ENCODE measurements at regions not wholly inside any gene's neighbourhood (a gene's known extent, or its start where the extent isn't known, plus 50 kb on each side); places are given as distances from the start of the nearest gene placed in this dataset.

GRCh38 chr9:73979894-73980264, 517.3 kb upstream of the RORB start:
- H3K27ac ChIP-seq (ENCODE audit: low read length) = no peak overlapping the region
- H3K27me3 ChIP-seq (ENCODE audit: insufficient read depth, low read length, poor library complexity) = no peaks in the 10 kb centered on the region
- H4K20me1 ChIP-seq (ENCODE audit: insufficient read depth, low read length) = no peaks in the 10 kb centered on the region
- H3K4me1 ChIP-seq (ENCODE audit: insufficient read depth, low read length) = no peaks in the 10 kb centered on the region
- no peak overlapping the region for H3K4me3 ChIP-seq (ENCODE audit: low read depth in 1 of 2, low read length in 2 of 2)
- no peak overlapping the region for H3K4me2 ChIP-seq (ENCODE audit: insufficient read depth, low read length)
- TF ChIP-seq EZH2 (IDR thresholded peaks at IDR 0.05; ENCODE audit: borderline replicate concordance, low read depth, low read length, severe bottlenecking) (no peak), CTCF (IDR thresholded peaks at IDR 0.05; ENCODE audit: borderline replicate concordance, extremely low read depth, low read length, poor library complexity, severe bottlenecking) (no peak)
- no peak overlapping the region for H3K9ac ChIP-seq (ENCODE audit: low read depth, low read length)
- DNase-seq (no peak), ATAC-seq (ENCODE audit: insufficient read depth, low read depth) (no peak)
- H3K79me2 ChIP-seq (ENCODE audit: insufficient read depth, low read length) = no peaks in the 10 kb centered on the region
- peaks cover 4% of the 10 kb centered on the region for H3K9me3 ChIP-seq (ENCODE audit: insufficient read depth, low read length, severe bottlenecking)
- peak overlapping the region; percentile 2; the same call in 1 of the 2 replicates for H2AFZ ChIP-seq (ENCODE audit: low read depth, low read length)
- H3K36me3 ChIP-seq (ENCODE audit: insufficient read depth, low read length) = no peaks in the 10 kb centered on the region

GRCh38 chr9:73980754-73981153, 516.4 kb upstream of the RORB start:
- Histone ChIP-seq H2AFZ (ENCODE audit: low read depth, low read length) (no peak overlapping the region), H3K9me3 (ENCODE audit: insufficient read depth, low read length, severe bottlenecking) (peaks cover 10% of the 10 kb centered on the region), H4K20me1 (ENCODE audit: insufficient read depth, low read length) (no peaks in the 10 kb centered on the region), H3K4me2 (ENCODE audit: insufficient read depth, low read length) (no peak overlapping the region), H3K27me3 (ENCODE audit: insufficient read depth, low read length, poor library complexity) (no peaks in the 10 kb centered on the region), H3K27ac (ENCODE audit: low read length) (no peak overlapping the region), H3K9ac (ENCODE audit: low read depth, low read length) (no peak overlapping the region), H3K79me2 (ENCODE audit: insufficient read depth, low read length) (no peaks in the 10 kb centered on the region), H3K4me1 (ENCODE audit: insufficient read depth, low read length) (no peaks in the 10 kb centered on the region), H3K4me3 (ENCODE audit: low read depth in 1 of 2, low read length in 2 of 2) (no peak overlapping the region), H3K36me3 (ENCODE audit: insufficient read depth, low read length) (no peaks in the 10 kb centered on the region)
- DNase-seq (no peak), ATAC-seq (ENCODE audit: insufficient read depth, low read depth) (no peak)
- no peak for TF ChIP-seq EZH2 (IDR thresholded peaks at IDR 0.05; ENCODE audit: borderline replicate concordance, low read depth, low read length, severe bottlenecking)
- TF ChIP-seq CTCF (IDR thresholded peaks at IDR 0.05; ENCODE audit: borderline replicate concordance, extremely low read depth, low read length, poor library complexity, severe bottlenecking) = no peak

- DNase-seq (no peak), ATAC-seq (ENCODE audit: insufficient read depth, low read depth) (no peak)
- Histone ChIP-seq H3K27ac (ENCODE audit: low read length) (no peak overlapping the region), H3K27me3 (ENCODE audit: insufficient read depth, low read length, poor library complexity) (no peaks in the 10 kb centered on the region), H3K4me1 (ENCODE audit: insufficient read depth, low read length) (no peaks in the 10 kb centered on the region), H4K20me1 (ENCODE audit: insufficient read depth, low read length) (no peaks in the 10 kb centered on the region), H3K9me3 (ENCODE audit: insufficient read depth, low read length, severe bottlenecking) (peaks cover 16% of the 10 kb centered on the region), H3K4me2 (ENCODE audit: insufficient read depth, low read length) (no peak overlapping the region), H3K36me3 (ENCODE audit: insufficient read depth, low read length) (no peaks in the 10 kb centered on the region), H3K9ac (ENCODE audit: low read depth, low read length) (no peak overlapping the region), H3K79me2 (ENCODE audit: insufficient read depth, low read length) (no peaks in the 10 kb centered on the region), H3K4me3 (ENCODE audit: low read depth in 1 of 2, low read length in 2 of 2) (no peak overlapping the region), H2AFZ (ENCODE audit: low read depth, low read length) (no peak overlapping the region)
- no peak for TF ChIP-seq EZH2 (IDR thresholded peaks at IDR 0.05; ENCODE audit: borderline replicate concordance, low read depth, low read length, severe bottlenecking)
Measured at GRCh38 chr9:73981405-73981804, 515.7 kb upstream of the RORB start.

- Histone ChIP-seq H3K9ac (ENCODE audit: low read depth, low read length) (no peak overlapping the region), H3K9me3 (ENCODE audit: insufficient read depth, low read length, severe bottlenecking) (no peaks in the 10 kb centered on the region), H4K20me1 (ENCODE audit: insufficient read depth, low read length) (no peaks in the 10 kb centered on the region), H3K36me3 (ENCODE audit: insufficient read depth, low read length) (no peaks in the 10 kb centered on the region), H2AFZ (ENCODE audit: low read depth, low read length) (no peak overlapping the region), H3K79me2 (ENCODE audit: insufficient read depth, low read length) (no peaks in the 10 kb centered on the region), H3K27me3 (ENCODE audit: insufficient read depth, low read length, poor library complexity) (no peaks in the 10 kb centered on the region), H3K4me1 (ENCODE audit: insufficient read depth, low read length) (peaks cover 3% of the 10 kb centered on the region; the same call in 1 of the 2 replicates), H3K27ac (ENCODE audit: low read length) (no peak overlapping the region), H3K4me3 (ENCODE audit: low read depth in 1 of 2, low read length in 2 of 2) (no peak overlapping the region), H3K4me2 (ENCODE audit: insufficient read depth, low read length) (no peak overlapping the region)
- TF ChIP-seq CTCF (IDR thresholded peaks at IDR 0.05; ENCODE audit: borderline replicate concordance, extremely low read depth, low read length, poor library complexity, severe bottlenecking) (no peak), EZH2 (IDR thresholded peaks at IDR 0.05; ENCODE audit: borderline replicate concordance, low read depth, low read length, severe bottlenecking) (no peak)
- DNase-seq (no peak), ATAC-seq (ENCODE audit: insufficient read depth, low read depth) (no peak)
Measured at GRCh38 chr9:73995836-73996235, 501.3 kb upstream of the RORB start.
